ENCODE measurements at regions not wholly inside any gene's neighbourhood (a gene's known extent, or its start where the extent isn't known, plus 50 kb on each side); places are given as distances from the start of the nearest gene placed in this dataset.

- no peaks in the 10 kb centered on the region for H3K4me1 Mint-ChIP-seq
- H3K4me3 ChIP-seq (ENCODE audit: low read length) = no peak overlapping the region
- no peaks in the 10 kb centered on the region for H3K4me1 ChIP-seq (ENCODE audit: insufficient read depth, low read length)
- H3K9me3 ChIP-seq (ENCODE audit: low read length) = no peaks in the 10 kb centered on the region
- CTCF ChIA-PET = no interaction called here
- no peak overlapping the region for H3K4me3 Mint-ChIP-seq
- H3K36me3 ChIP-seq (ENCODE audit: insufficient read depth, low read length) = no peaks in the 10 kb centered on the region
- no peak overlapping the region for H3K27ac ChIP-seq (ENCODE audit: low read depth, low read length)
- H3K27ac Mint-ChIP-seq = no peak overlapping the region
- H3K9me3 Mint-ChIP-seq = peaks cover 0 to 5% (median 0%) of the 10 kb centered on the region in 5 donors
- POLR2A ChIA-PET = no interaction called here
- H3K27me3 ChIP-seq (ENCODE audit: insufficient read depth, low read length, poor library complexity, severe bottlenecking) = no peaks in the 10 kb centered on the region
- H3K36me3 Mint-ChIP-seq = no peaks in the 10 kb centered on the region
- DNase-seq = no peak
- H3K27me3 Mint-ChIP-seq = peaks cover 0 to 3% of the 10 kb centered on the region in 2 donors
Observed at GRCh38 chr1:165067829-165068228, 288.7 kb downstream of the LMX1A start.

DNA sequence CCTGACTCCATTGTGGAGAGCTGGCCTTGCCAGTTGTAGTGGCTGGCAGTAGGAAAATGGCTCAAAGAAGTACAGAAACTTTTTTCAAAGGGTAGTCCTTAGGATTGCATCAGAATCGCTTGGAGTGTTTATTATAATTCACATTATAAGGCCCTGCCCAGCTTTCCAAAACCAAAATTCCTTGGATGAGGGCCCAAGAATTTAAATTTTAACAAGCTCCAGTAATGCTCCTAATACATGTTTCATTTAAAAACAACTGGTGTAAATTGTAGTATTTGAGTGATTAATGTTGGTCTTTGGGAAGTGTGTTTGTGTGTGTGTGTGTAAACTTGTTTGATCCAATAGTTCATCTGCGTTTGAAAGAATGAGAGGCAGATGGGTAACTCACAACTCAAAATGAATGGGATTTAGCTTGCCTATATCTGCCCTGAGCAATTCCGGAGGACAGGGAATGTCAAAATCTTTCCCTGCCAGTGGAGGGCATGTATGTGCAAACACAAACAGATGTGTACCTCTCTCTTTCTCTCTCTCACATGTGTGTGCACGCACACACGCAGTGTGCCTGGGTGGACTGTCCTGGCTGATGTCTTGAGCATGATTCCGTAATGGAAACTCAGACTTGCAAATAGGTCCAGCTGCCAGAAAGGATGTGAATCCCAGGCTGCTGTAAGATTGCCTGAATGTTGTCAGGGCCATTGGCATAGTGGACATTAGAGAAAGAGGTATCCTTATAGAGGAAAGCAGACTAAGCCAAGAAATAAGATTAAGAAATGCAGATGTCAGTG is 293.1 kb downstream of the LMX1A start:
- no peak overlapping the region for H3K4me3 ChIP-seq (ENCODE audit: low read length)
- no peak overlapping the region for H3K27ac ChIP-seq (ENCODE audit: low read depth, low read length)
- H3K36me3 Mint-ChIP-seq = no peaks in the 10 kb centered on the region
- peaks cover 0 to 1% of the 10 kb centered on the region in 2 donors for H3K27me3 Mint-ChIP-seq
- ChIA-PET CTCF (no interaction called here), POLR2A (no interaction called here)
- H3K27me3 ChIP-seq (ENCODE audit: insufficient read depth, low read length, poor library complexity, severe bottlenecking) = no peaks in the 10 kb centered on the region
- H3K9me3 ChIP-seq (ENCODE audit: low read length) = no peaks in the 10 kb centered on the region
- H3K36me3 ChIP-seq (ENCODE audit: insufficient read depth, low read length) = no peaks in the 10 kb centered on the region
- H3K27ac Mint-ChIP-seq = no peak overlapping the region
- no peaks in the 10 kb centered on the region for H3K4me1 ChIP-seq (ENCODE audit: insufficient read depth, low read length)
- peaks cover 0 to 12% (median 3%) of the 10 kb centered on the region in 5 donors for H3K9me3 Mint-ChIP-seq
- no peak for DNase-seq
- H3K4me3 Mint-ChIP-seq = no peak overlapping the region
- no peaks in the 10 kb centered on the region for H3K4me1 Mint-ChIP-seq

DNA sequence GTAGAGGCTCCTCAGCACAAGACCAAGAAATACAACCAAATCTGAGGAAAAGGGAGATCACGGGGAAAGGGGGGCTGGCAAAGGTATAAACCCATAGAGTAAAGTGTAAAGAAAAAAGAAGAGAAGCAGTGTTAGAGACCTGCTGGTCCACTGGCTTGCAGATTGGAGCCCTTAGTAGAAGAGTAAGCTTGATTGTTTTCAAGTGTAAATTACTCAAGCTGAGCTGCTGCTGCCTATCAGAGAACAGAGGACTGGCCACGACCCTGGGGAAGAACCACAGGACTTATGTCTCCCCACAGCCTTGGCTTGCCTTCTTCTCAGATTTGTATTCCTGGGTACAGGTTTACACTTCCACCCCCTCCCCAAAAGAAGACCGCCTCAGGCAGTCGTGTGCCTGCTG is 294.2 kb downstream of the LMX1A start:
- peaks cover 0 to 12% (median 3%) of the 10 kb centered on the region in 5 donors for H3K9me3 Mint-ChIP-seq
- no peaks in the 10 kb centered on the region for H3K4me1 ChIP-seq (ENCODE audit: insufficient read depth, low read length)
- CTCF ChIA-PET = no interaction called here
- no peak overlapping the region for H3K27ac ChIP-seq (ENCODE audit: low read depth, low read length)
- no peak overlapping the region for H3K27ac Mint-ChIP-seq
- POLR2A ChIA-PET = no interaction called here
- H3K36me3 ChIP-seq (ENCODE audit: insufficient read depth, low read length) = no peaks in the 10 kb centered on the region
- no peaks in the 10 kb centered on the region for H3K27me3 ChIP-seq (ENCODE audit: insufficient read depth, low read length, poor library complexity, severe bottlenecking)
- H3K27me3 Mint-ChIP-seq = peaks cover 0 to 1% of the 10 kb centered on the region in 2 donors
- no peak overlapping the region for H3K4me3 Mint-ChIP-seq
- no peaks in the 10 kb centered on the region for H3K9me3 ChIP-seq (ENCODE audit: low read length)
- no peak for DNase-seq
- no peak overlapping the region for H3K4me3 ChIP-seq (ENCODE audit: low read length)
- H3K36me3 Mint-ChIP-seq = no peaks in the 10 kb centered on the region
- H3K4me1 Mint-ChIP-seq = no peaks in the 10 kb centered on the region

GRCh38 chr1:165060285-165060793 is 296.2 kb downstream of the LMX1A start:
- Mint-ChIP-seq H3K4me1 (no peaks in the 10 kb centered on the region), H3K27ac (no peak overlapping the region), H3K9me3 (peaks cover 0 to 12% (median 3%) of the 10 kb centered on the region in 5 donors), H3K4me3 (no peak overlapping the region), H3K27me3 (no peaks in the 10 kb centered on the region), H3K36me3 (no peaks in the 10 kb centered on the region)
- no peak overlapping the region for H3K27ac ChIP-seq (ENCODE audit: low read depth, low read length)
- H3K36me3 ChIP-seq (ENCODE audit: insufficient read depth, low read length) = no peaks in the 10 kb centered on the region
- DNase-seq = no peak
- no peaks in the 10 kb centered on the region for H3K9me3 ChIP-seq (ENCODE audit: low read length)
- no peaks in the 10 kb centered on the region for H3K4me1 ChIP-seq (ENCODE audit: insufficient read depth, low read length)
- no peak overlapping the region for H3K4me3 ChIP-seq (ENCODE audit: low read length)
- ChIA-PET POLR2A (no interaction called here), CTCF (no interaction called here)
- H3K27me3 ChIP-seq (ENCODE audit: insufficient read depth, low read length, poor library complexity, severe bottlenecking) = no peaks in the 10 kb centered on the region

GRCh38 chr1:165057956-165058355 is 298.6 kb downstream of the LMX1A start:
- no peak overlapping the region for H3K4me3 Mint-ChIP-seq
- POLR2A ChIA-PET = no interaction called here
- no peak overlapping the region for H3K27ac ChIP-seq (ENCODE audit: low read depth, low read length)
- H3K9me3 ChIP-seq (ENCODE audit: low read length) = no peaks in the 10 kb centered on the region
- no peaks in the 10 kb centered on the region for H3K36me3 Mint-ChIP-seq
- CTCF ChIA-PET = no interaction called here
- peaks cover 0 to 12% (median 3%) of the 10 kb centered on the region in 5 donors for H3K9me3 Mint-ChIP-seq
- no peaks in the 10 kb centered on the region for H3K36me3 ChIP-seq (ENCODE audit: insufficient read depth, low read length)
- H3K27me3 Mint-ChIP-seq = no peaks in the 10 kb centered on the region
- no peak for DNase-seq
- H3K4me1 ChIP-seq (ENCODE audit: insufficient read depth, low read length) = no peaks in the 10 kb centered on the region
- H3K4me1 Mint-ChIP-seq = no peaks in the 10 kb centered on the region
- H3K27me3 ChIP-seq (ENCODE audit: insufficient read depth, low read length, poor library complexity, severe bottlenecking) = no peaks in the 10 kb centered on the region
- no peak overlapping the region for H3K4me3 ChIP-seq (ENCODE audit: low read length)
- H3K27ac Mint-ChIP-seq = no peak overlapping the region

GRCh38 chr1:165056914-165057313 is 299.6 kb downstream of the LMX1A start:
- no peak overlapping the region for H3K27ac ChIP-seq (ENCODE audit: low read depth, low read length)
- CTCF ChIA-PET = no interaction called here
- no peaks in the 10 kb centered on the region for H3K36me3 Mint-ChIP-seq
- POLR2A ChIA-PET = no interaction called here
- H3K4me3 ChIP-seq (ENCODE audit: low read length) = no peak overlapping the region
- H3K27me3 ChIP-seq (ENCODE audit: insufficient read depth, low read length, poor library complexity, severe bottlenecking) = no peaks in the 10 kb centered on the region
- H3K9me3 Mint-ChIP-seq = peaks cover 0 to 12% (median 5%) of the 10 kb centered on the region in 5 donors
- no peak overlapping the region for H3K27ac Mint-ChIP-seq
- no peaks in the 10 kb centered on the region for H3K36me3 ChIP-seq (ENCODE audit: insufficient read depth, low read length)
- no peak for DNase-seq
- no peaks in the 10 kb centered on the region for H3K4me1 ChIP-seq (ENCODE audit: insufficient read depth, low read length)
- H3K9me3 ChIP-seq (ENCODE audit: low read length) = no peaks in the 10 kb centered on the region
- no peak overlapping the region for H3K4me3 Mint-ChIP-seq
- no peaks in the 10 kb centered on the region for H3K27me3 Mint-ChIP-seq
- no peaks in the 10 kb centered on the region for H3K4me1 Mint-ChIP-seq

GRCh38 chr1:165055581-165055980 is 300.9 kb downstream of the LMX1A start:
- Mint-ChIP-seq H3K9me3 (peaks cover 0 to 5% (median 5%) of the 10 kb centered on the region in 5 donors), H3K36me3 (no peaks in the 10 kb centered on the region), H3K27ac (no peak overlapping the region), H3K27me3 (no peaks in the 10 kb centered on the region), H3K4me3 (no peak overlapping the region), H3K4me1 (no peaks in the 10 kb centered on the region)
- DNase-seq = no peak
- H3K36me3 ChIP-seq (ENCODE audit: insufficient read depth, low read length) = no peaks in the 10 kb centered on the region
- H3K4me1 ChIP-seq (ENCODE audit: insufficient read depth, low read length) = no peaks in the 10 kb centered on the region
- H3K4me3 ChIP-seq (ENCODE audit: low read length) = no peak overlapping the region
- ChIA-PET POLR2A (no interaction called here), CTCF (no interaction called here)
- H3K27ac ChIP-seq (ENCODE audit: low read depth, low read length) = no peak overlapping the region
- no peaks in the 10 kb centered on the region for H3K9me3 ChIP-seq (ENCODE audit: low read length)
- no peaks in the 10 kb centered on the region for H3K27me3 ChIP-seq (ENCODE audit: insufficient read depth, low read length, poor library complexity, severe bottlenecking)

GRCh38 chr1:165054627-165055026 is 301.9 kb downstream of the LMX1A start:
- no peak overlapping the region for H3K4me3 ChIP-seq (ENCODE audit: low read length)
- Mint-ChIP-seq H3K36me3 (no peaks in the 10 kb centered on the region), H3K27ac (no peak overlapping the region), H3K9me3 (peaks cover 0 to 10% (median 5%) of the 10 kb centered on the region in 5 donors), H3K4me3 (no peak overlapping the region), H3K27me3 (no peaks in the 10 kb centered on the region), H3K4me1 (no peaks in the 10 kb centered on the region)
- no peak for DNase-seq
- no peaks in the 10 kb centered on the region for H3K36me3 ChIP-seq (ENCODE audit: insufficient read depth, low read length)
- no peaks in the 10 kb centered on the region for H3K27me3 ChIP-seq (ENCODE audit: insufficient read depth, low read length, poor library complexity, severe bottlenecking)
- H3K4me1 ChIP-seq (ENCODE audit: insufficient read depth, low read length) = no peaks in the 10 kb centered on the region
- no peaks in the 10 kb centered on the region for H3K9me3 ChIP-seq (ENCODE audit: low read length)
- no peak overlapping the region for H3K27ac ChIP-seq (ENCODE audit: low read depth, low read length)
- POLR2A ChIA-PET = no interaction called here
- CTCF ChIA-PET = no interaction called here
